ENCODE measurements at regions not wholly inside any gene's neighbourhood (a gene's known extent, or its start where the extent isn't known, plus 50 kb on each side); places are given as distances from the start of the nearest gene placed in this dataset.
"Not testable (repeated sequence)": the region's sequence is repeated elsewhere in the genome, so short reads cannot be mapped to it uniquely, and the experiment has no call there.

- POLR2A ChIA-PET = no interaction called here
- Histone ChIP-seq H3K27me3 (replicated peaks in 1 of 2; ENCODE audit: control insufficient read depth in 2 of 2, extremely low read depth in 1 of 2, insufficient read depth in 2 of 2, low read length in 1 of 2) (no peaks in the 10 kb centered on the region), H3K4me3 (ENCODE audit: control insufficient read depth in 1 of 2, extremely low read depth in 1 of 2, low read length in 1 of 2) (no peak overlapping the region), H3K36me3 (ENCODE audit: control insufficient read depth in 2 of 2, extremely low read depth in 1 of 2, insufficient read depth in 1 of 2, low read length in 1 of 2) (no peaks in the 10 kb centered on the region), H3K9me3 (no peaks in the 10 kb centered on the region), H3K4me1 (ENCODE audit: control insufficient read depth in 1 of 2, extremely low read depth in 1 of 2, insufficient read depth in 2 of 2, low read length in 2 of 2) (no peaks in the 10 kb centered on the region), H3K27ac (ENCODE audit: low read length) (no peak overlapping the region)
- ATAC-seq (replicated peaks in 1 of 4) (no peak), DNase-seq (no peak)
- WGBS (ENCODE audit: insufficient coverage) = 83% methylated on average over 7 of the region's 9 CpGs
- H3K27me3 Mint-ChIP-seq = peaks cover 7 to 25% of the 10 kb centered on the region in 2 donors
- H3K4me1 Mint-ChIP-seq = peaks cover 0 to 5% (median 0%) of the 10 kb centered on the region in 3 donors
- H3K9me3 Mint-ChIP-seq = peaks cover 6 to 23% (median 11%) of the 10 kb centered on the region in 3 donors
- H3K4me3 Mint-ChIP-seq = no peak overlapping the region
- CTCF ChIA-PET = no interaction called here
- peaks cover 4% of the 10 kb centered on the region for H3K36me3 Mint-ChIP-seq
- no peak overlapping the region for H3K27ac Mint-ChIP-seq
Measured at GRCh38 chr4:189809839-189810238, 130.8 kb upstream of the FRG1 start.

GRCh38 chr4:189810318-189811181 lies 130.1 kb upstream of the FRG1 start:
- H3K9me3 Mint-ChIP-seq = peaks cover 2 to 17% (median 6%) of the 10 kb centered on the region in 3 donors
- H3K4me1 ChIP-seq (ENCODE audit: control insufficient read depth in 1 of 2, extremely low read depth in 1 of 2, insufficient read depth in 2 of 2, low read length in 2 of 2); H3K9me3 ChIP-seq; ATAC-seq (replicated peaks in 1 of 4); H3K4me1 Mint-ChIP-seq; H3K36me3 Mint-ChIP-seq; H3K27me3 ChIP-seq (replicated peaks in 1 of 2; ENCODE audit: control insufficient read depth in 2 of 2, extremely low read depth in 1 of 2, insufficient read depth in 2 of 2, low read length in 1 of 2); H3K27ac ChIP-seq (ENCODE audit: low read length); DNase-seq; H3K4me3 ChIP-seq (ENCODE audit: control insufficient read depth in 1 of 2, extremely low read depth in 1 of 2, low read length in 1 of 2); H3K36me3 ChIP-seq (ENCODE audit: control insufficient read depth in 2 of 2, extremely low read depth in 1 of 2, insufficient read depth in 1 of 2, low read length in 1 of 2); POLR2A ChIA-PET; H3K27ac Mint-ChIP-seq: not testable (repeated sequence)
- H3K4me3 Mint-ChIP-seq = peak overlapping the region in 1 of 3 donors; percentile 60
- H3K27me3 Mint-ChIP-seq = peaks cover 7 to 25% of the 10 kb centered on the region in 2 donors
- CTCF ChIA-PET = interaction anchor here in 1 of 2 donors (0.6 kb wide), 1 partner anchor 24 kb away, joined by 3 read pairs; no protein-coding TSS in a partner anchor
- 60% methylated on average over 27 of the region's 75 CpGs for WGBS (ENCODE audit: insufficient coverage)

GRCh38 chr4:189815404-189816192 lies 125.1 kb upstream of the FRG1 start:
- DNase-seq (no peak), ATAC-seq (replicated peaks in 1 of 4) (no peak)
- Mint-ChIP-seq H3K36me3 (no peaks in the 10 kb centered on the region), H3K4me3 (no peak overlapping the region), H3K27ac (no peak overlapping the region), H3K27me3 (peaks cover 5 to 22% of the 10 kb centered on the region in 2 donors), H3K4me1 (peaks cover 0 to 5% (median 0%) of the 10 kb centered on the region in 3 donors), H3K9me3 (peaks cover 2 to 6% (median 6%) of the 10 kb centered on the region in 3 donors)
- H3K9me3 ChIP-seq = no peaks in the 10 kb centered on the region
- no peak overlapping the region for H3K27ac ChIP-seq (ENCODE audit: low read length)
- ChIA-PET CTCF (no interaction called here), POLR2A (no interaction called here)
- WGBS (ENCODE audit: insufficient coverage) = no CpG with 5 or more reads among the region's 4 CpGs
- H3K4me1 ChIP-seq (ENCODE audit: control insufficient read depth in 1 of 2, extremely low read depth in 1 of 2, insufficient read depth in 2 of 2, low read length in 2 of 2) = no peaks in the 10 kb centered on the region
- H3K4me3 ChIP-seq (ENCODE audit: control insufficient read depth in 1 of 2, extremely low read depth in 1 of 2, low read length in 1 of 2) = no peak overlapping the region
- no peaks in the 10 kb centered on the region for H3K36me3 ChIP-seq (ENCODE audit: control insufficient read depth in 2 of 2, extremely low read depth in 1 of 2, insufficient read depth in 1 of 2, low read length in 1 of 2)
- no peaks in the 10 kb centered on the region for H3K27me3 ChIP-seq (replicated peaks in 1 of 2; ENCODE audit: control insufficient read depth in 2 of 2, extremely low read depth in 1 of 2, insufficient read depth in 2 of 2, low read length in 1 of 2)

GRCh38 chr4:189822326-189822725 lies 118.3 kb upstream of the FRG1 start:
- H3K4me3 Mint-ChIP-seq = no peak overlapping the region
- WGBS (ENCODE audit: insufficient coverage) = no CpG with 5 or more reads among the region's 3 CpGs

GRCh38 chr4:189823591-189823990 lies 117.1 kb upstream of the FRG1 start:
- ATAC-seq (replicated peaks in 1 of 4) (no peak), DNase-seq (no peak)
- Histone ChIP-seq H3K27ac (ENCODE audit: low read length) (no peak overlapping the region), H3K4me3 (ENCODE audit: control insufficient read depth in 1 of 2, extremely low read depth in 1 of 2, low read length in 1 of 2) (no peak overlapping the region), H3K9me3 (no peaks in the 10 kb centered on the region), H3K4me1 (ENCODE audit: control insufficient read depth in 1 of 2, extremely low read depth in 1 of 2, insufficient read depth in 2 of 2, low read length in 2 of 2) (no peaks in the 10 kb centered on the region), H3K36me3 (ENCODE audit: control insufficient read depth in 2 of 2, extremely low read depth in 1 of 2, insufficient read depth in 1 of 2, low read length in 1 of 2) (no peaks in the 10 kb centered on the region), H3K27me3 (replicated peaks in 1 of 2; ENCODE audit: control insufficient read depth in 2 of 2, extremely low read depth in 1 of 2, insufficient read depth in 2 of 2, low read length in 1 of 2) (no peaks in the 10 kb centered on the region)
- Mint-ChIP-seq H3K36me3 (no peaks in the 10 kb centered on the region), H3K4me3 (no peak overlapping the region), H3K9me3 (no peaks in the 10 kb centered on the region), H3K27me3 (peaks cover 0 to 5% of the 10 kb centered on the region in 2 donors), H3K4me1 (no peaks in the 10 kb centered on the region), H3K27ac (no peak overlapping the region)
- CTCF ChIA-PET = no interaction called here
- POLR2A ChIA-PET = no interaction called here
- no CpG with 5 or more reads among the region's 3 CpGs for WGBS (ENCODE audit: insufficient coverage)

More at GRCh38 chr4:189822326-189822725, 118.3 kb upstream of the FRG1 start:
- Mint-ChIP-seq H3K9me3 (no peaks in the 10 kb centered on the region), H3K4me1 (no peaks in the 10 kb centered on the region), H3K27me3 (peaks cover 0 to 5% of the 10 kb centered on the region in 2 donors), H3K27ac (no peak overlapping the region), H3K36me3 (no peaks in the 10 kb centered on the region)
- DNase-seq = no peak
- POLR2A ChIA-PET = no interaction called here
- CTCF ChIA-PET = no interaction called here
- Histone ChIP-seq H3K4me1 (ENCODE audit: control insufficient read depth in 1 of 2, extremely low read depth in 1 of 2, insufficient read depth in 2 of 2, low read length in 2 of 2) (no peaks in the 10 kb centered on the region), H3K27ac (ENCODE audit: low read length) (no peak overlapping the region), H3K4me3 (ENCODE audit: control insufficient read depth in 1 of 2, extremely low read depth in 1 of 2, low read length in 1 of 2) (no peak overlapping the region), H3K36me3 (ENCODE audit: control insufficient read depth in 2 of 2, extremely low read depth in 1 of 2, insufficient read depth in 1 of 2, low read length in 1 of 2) (no peaks in the 10 kb centered on the region), H3K27me3 (replicated peaks in 1 of 2; ENCODE audit: control insufficient read depth in 2 of 2, extremely low read depth in 1 of 2, insufficient read depth in 2 of 2, low read length in 1 of 2) (no peaks in the 10 kb centered on the region), H3K9me3 (no peaks in the 10 kb centered on the region)
- no peak for ATAC-seq (replicated peaks in 1 of 4)

- Histone ChIP-seq H3K4me3 (ENCODE audit: control insufficient read depth in 1 of 2, extremely low read depth in 1 of 2, low read length in 1 of 2) (no peak overlapping the region), H3K27me3 (replicated peaks in 1 of 2; ENCODE audit: control insufficient read depth in 2 of 2, extremely low read depth in 1 of 2, insufficient read depth in 2 of 2, low read length in 1 of 2) (no peaks in the 10 kb centered on the region), H3K4me1 (ENCODE audit: control insufficient read depth in 1 of 2, extremely low read depth in 1 of 2, insufficient read depth in 2 of 2, low read length in 2 of 2) (no peaks in the 10 kb centered on the region), H3K36me3 (ENCODE audit: control insufficient read depth in 2 of 2, extremely low read depth in 1 of 2, insufficient read depth in 1 of 2, low read length in 1 of 2) (no peaks in the 10 kb centered on the region), H3K27ac (ENCODE audit: low read length) (no peak overlapping the region), H3K9me3 (no peaks in the 10 kb centered on the region)
- no peak overlapping the region for H3K4me3 Mint-ChIP-seq
- DNase-seq (no peak), ATAC-seq (replicated peaks in 1 of 4) (no peak)
- POLR2A ChIA-PET = no interaction called here
- CTCF ChIA-PET = no interaction called here
- H3K9me3 Mint-ChIP-seq = no peaks in the 10 kb centered on the region
- H3K36me3 Mint-ChIP-seq = no peaks in the 10 kb centered on the region
- WGBS (ENCODE audit: insufficient coverage) = 50% methylated on average over 1 of the region's 4 CpGs
- H3K4me1 Mint-ChIP-seq = no peaks in the 10 kb centered on the region
- H3K27ac Mint-ChIP-seq = no peak overlapping the region
- peaks cover 0 to 5% of the 10 kb centered on the region in 2 donors for H3K27me3 Mint-ChIP-seq
Measured at GRCh38 chr4:189825466-189825865, 115.2 kb upstream of the FRG1 start.

All from T-cell (primary cell).